Panc1 (cell line): ENCODE measurements at regions not wholly inside any gene's neighbourhood (a gene's known extent, or its start where the extent isn't known, plus 50 kb on each side); places are given as distances from the start of the nearest gene placed in this dataset.

Experiments
- CTCF ChIP-seq: fragments of 450-650 bp; IDR thresholded peaks from 2 replicates; pipeline ENCODE4 v1.5.1; 2017; ENCODE audit warnings: mild to moderate bottlenecking
- POLR2AphosphoS5 ChIP-seq: IDR thresholded peaks from 2 replicates; pipeline ENCODE4 v1.6.1; 2012; ENCODE audit warnings: mild to moderate bottlenecking, low read depth, low read length, moderate library complexity
- REST ChIP-seq, 2 experiments: IDR thresholded peaks; 2 replicates each; pipeline ENCODE4 v1.6.1; 2011 to 2012; ENCODE audit warnings: low read depth in 2 of 2, control low read depth in 1 of 2, low read length in 1 of 2, mild to moderate bottlenecking in 1 of 2, moderate library complexity in 1 of 2; ENCODE audit not compliant: insufficient read depth in 1 of 2
- SIN3A ChIP-seq: IDR thresholded peaks from 2 replicates; pipeline ENCODE4 v1.6.1; 2012; ENCODE audit warnings: low read depth, mild to moderate bottlenecking, low read length, moderate library complexity, borderline replicate concordance; ENCODE audit not compliant: insufficient read depth

- TF ChIP-seq CTCF (no peak), POLR2AphosphoS5 (no peak), SIN3A (no peak), REST (IDR thresholded peaks at IDR 0.05; ENCODE audit: insufficient read depth in 1 of 2, low read depth in 2 of 2, low read length in 1 of 2) (no peak)
Observed at GRCh38 chr2:64202206-64202845, 58.1 kb upstream of the PELI1 start.
